ENCODE measurements at regions not wholly inside any gene's neighbourhood (a gene's known extent, or its start where the extent isn't known, plus 50 kb on each side); places are given as distances from the start of the nearest gene placed in this dataset.

GRCh38 chr9:99349870-99350269 lies 127.8 kb downstream of the SEC61B start:
- no peak for TF ChIP-seq CTCF (IDR thresholded peaks at IDR 0.05)
- no peak for TF ChIP-seq POLR2A (IDR thresholded peaks at IDR 0.05)
- no peak for TF ChIP-seq POLR2AphosphoS5 (IDR thresholded peaks at IDR 0.05)
- TF ChIP-seq EP300 (IDR thresholded peaks at IDR 0.05): no peak
